Caki2 (cell line): ENCODE measurements at regions not wholly inside any gene's neighbourhood (a gene's known extent, or its start where the extent isn't known, plus 50 kb on each side); places are given as distances from the start of the nearest gene placed in this dataset.

Experiments
- DNase-seq: peaks from one replicate; pipeline ENCODE4 v3.0.0-alpha.2; 2015; ENCODE audit warnings: low read depth
- in situ Hi-C: cut with HindIII; loops from 2 replicates; pipeline ENCODE4 v1.10.0; 2016; ENCODE audit warnings: low sequenced_read_pairs, low pct_unique_long_range_greater_than_20kb, mixed read lengths

DNA sequence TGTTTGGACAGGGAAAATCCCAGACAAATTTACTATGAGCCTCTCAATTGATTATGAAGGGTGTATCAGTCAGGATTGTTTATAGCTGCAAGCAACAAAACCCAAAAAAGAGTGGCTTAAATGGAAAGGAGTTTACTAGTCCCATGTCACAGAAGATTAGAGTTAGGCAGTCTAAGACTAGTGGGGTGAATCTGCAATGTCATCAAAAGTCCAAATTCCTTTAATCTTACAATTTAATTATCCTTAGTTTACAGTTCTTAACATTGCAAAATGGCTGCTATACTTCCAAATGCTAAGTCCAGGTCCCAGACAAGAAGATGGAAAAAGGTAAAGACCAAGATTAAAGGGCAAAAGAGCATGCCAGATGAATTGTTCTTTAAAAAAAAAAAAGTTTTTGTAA is 143.6 kb downstream of the CD47 start:
- in situ Hi-C loops = no loop called here
- DNase-seq = no peak

DNA sequence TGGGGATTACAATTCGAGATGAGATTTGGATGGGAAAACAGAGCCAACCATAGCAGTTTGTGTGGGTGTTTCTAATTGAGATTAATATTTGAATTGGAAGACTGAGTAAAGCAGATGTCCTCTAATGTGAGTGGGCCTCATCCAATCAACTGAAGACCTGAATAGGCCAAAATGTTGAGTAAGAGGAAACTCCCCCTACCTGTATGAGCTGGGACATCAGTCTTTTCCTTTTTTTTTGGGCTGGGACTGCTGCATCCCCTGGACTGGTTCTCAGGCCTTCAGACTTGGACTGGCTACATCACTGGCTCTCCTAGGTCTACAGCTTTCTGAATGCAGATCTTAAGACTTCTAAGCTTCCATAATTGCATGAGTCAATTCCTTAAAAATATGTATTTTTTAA is 144.1 kb downstream of the CD47 start:
- in situ Hi-C loops = no loop called here
- DNase-seq = no peak

DNA sequence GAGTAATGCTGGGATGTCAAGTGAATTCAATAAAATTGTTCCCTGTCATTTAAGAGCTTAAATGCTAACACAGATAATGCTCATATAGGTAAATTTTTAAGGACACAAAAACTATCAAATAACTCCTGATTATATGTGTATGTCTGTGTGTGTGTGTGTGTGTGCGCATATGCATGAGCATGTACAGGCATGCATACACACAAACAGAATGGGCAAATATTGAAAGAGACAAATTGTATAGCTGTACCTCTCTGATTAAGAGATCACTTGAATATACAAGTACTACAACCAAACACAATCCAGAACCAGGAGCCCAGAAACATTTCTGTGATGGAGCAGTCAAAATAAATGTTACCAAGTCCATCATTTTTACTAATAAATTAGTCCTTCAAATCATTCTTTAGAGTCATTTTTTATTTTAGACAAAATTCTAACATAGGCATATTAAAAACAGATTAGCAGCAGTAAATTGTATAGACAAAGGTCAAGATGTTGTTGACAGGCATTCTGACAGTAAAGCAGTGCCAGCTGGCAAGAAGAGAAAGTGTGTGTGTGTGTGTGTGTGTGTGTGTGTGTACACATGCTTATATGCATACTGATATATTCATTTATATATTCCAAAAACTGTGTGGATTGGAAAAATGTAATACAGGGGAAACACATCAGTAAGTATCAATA is 145.3 kb downstream of the CD47 start:
- in situ Hi-C loops = no loop called here
- DNase-seq = no peak

DNA sequence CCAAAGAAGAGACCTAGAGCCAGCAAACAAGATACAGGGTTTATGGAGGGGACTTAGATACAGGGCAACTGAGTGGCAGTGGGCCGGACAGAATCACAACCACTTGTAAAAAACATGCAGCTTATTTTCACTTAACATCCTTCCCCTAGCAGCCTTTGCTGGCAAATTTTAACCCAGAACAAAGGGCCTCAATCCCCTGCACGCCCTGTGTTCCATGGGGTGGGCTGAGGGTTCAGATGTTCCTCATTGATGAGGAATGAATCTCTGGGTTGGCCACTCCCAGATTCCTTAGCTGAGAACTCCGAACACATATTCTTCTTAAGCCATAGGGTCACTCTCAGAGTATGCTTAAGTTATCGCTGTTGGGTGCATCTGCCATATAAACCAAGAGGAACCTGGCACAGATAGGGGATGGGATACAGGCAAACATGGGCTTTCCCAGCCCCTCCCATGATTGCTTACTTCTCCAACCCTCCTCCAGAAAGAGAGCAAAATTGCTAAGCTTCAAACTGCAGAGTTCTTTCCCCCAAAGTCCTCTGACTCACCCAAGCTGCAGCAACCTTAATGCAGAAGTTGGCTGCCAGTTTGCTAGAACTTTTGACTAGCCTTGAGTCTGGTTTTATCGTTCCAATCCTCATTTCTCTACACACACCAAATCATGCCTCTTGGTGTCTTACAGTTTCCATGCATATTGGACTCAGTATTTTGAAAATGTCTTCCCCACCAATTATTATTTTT is 146.9 kb downstream of the CD47 start:
- no peak for DNase-seq
- in situ Hi-C loops = no loop called here

DNA sequence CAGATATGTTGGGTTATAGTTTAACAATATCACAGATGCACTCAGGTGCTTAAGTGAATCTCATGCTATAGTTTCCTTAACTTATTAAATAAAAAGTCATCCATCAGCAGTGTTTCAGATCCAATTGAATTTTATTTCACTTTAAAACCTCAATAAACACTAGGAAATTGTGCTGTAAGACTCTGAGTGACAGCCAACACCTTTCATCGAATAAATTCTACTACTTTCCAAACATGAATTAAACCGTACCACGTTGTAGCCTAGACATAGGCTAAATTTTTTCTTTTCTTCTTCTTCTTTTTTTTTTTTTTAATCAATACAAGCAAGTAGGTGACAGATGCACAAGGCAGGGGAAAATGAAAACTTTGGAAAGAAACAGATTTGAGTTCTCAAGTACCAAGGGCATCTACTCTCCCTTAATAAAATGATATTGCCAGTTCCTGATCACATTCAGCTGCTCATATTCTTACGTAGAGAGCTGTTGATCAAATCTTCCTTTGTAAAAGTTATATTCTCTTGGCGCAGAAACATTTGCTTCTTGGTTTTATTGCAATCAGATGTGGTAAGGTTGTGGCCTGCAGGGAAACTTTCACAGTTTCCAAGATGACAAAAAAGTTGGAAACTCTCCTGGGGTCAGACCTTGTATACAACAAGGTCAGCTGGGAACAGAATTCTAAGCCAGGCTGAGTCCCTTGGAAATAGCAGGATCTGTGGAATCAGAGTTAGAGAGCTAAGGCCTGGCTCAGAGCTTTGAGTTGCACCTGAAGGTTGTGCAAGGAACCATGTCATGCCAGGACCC is 147.7 kb downstream of the CD47 start:
- no peak for DNase-seq
- in situ Hi-C loops = no loop called here

DNA sequence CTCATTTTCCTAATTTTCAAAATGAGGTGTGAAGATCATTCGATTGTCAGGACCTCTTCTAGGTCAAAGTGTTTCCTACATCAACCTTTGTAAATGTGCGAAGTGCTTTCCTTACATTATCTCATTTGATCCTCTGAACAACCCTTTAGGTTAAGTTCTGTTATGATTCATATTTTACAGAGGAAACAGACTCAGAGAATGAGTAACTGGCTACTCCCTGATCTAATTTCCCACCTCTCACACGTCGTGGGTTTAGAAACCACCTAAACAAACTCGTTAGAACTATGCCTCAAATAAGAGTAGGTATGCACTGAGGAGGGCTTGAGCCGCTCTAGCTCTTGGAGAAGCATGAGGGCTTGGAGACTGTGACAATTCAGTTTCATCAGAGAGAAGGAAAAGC is 148.6 kb downstream of the CD47 start:
- in situ Hi-C loops = no loop called here

DNA sequence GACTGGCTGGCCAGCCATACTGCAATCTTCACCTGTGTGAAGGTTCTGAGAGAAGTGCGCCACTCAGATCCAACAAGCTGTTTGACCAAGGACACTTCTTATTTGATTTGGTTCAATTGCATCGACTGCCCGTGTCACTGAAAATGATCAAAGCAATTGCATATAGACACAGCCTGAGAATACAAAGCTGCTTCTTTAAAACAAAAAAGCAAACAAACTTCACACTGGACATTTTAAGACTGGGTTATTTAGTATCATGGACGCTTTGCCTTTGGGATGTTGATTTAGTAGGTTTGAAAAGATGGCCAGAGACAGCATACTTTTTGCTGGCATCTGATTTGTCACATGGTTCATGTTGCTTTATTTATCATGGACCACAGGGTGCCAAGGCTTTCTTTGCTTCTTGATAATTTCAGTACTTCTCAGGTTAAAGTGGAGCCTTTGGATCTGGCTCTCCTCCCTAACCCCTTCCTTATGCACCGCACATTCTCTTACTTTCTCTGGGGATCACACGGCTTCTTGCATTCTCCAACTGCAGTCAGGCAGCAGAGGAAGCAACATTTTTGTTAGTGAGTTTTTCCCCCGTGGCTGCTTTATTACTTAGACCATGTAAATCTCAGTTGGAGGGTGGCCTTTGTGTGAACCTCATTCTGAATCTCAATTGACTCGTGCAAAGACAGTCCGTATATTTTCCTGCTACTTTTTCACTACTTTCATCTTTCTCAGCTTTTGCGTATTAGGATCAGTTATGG is 151.0 kb downstream of the CD47 start:
- in situ Hi-C loops = no loop called here
- no peak for DNase-seq

More for the DNA sequence above, 148.6 kb downstream of the CD47 start:
- DNase-seq = no peak

DNA sequence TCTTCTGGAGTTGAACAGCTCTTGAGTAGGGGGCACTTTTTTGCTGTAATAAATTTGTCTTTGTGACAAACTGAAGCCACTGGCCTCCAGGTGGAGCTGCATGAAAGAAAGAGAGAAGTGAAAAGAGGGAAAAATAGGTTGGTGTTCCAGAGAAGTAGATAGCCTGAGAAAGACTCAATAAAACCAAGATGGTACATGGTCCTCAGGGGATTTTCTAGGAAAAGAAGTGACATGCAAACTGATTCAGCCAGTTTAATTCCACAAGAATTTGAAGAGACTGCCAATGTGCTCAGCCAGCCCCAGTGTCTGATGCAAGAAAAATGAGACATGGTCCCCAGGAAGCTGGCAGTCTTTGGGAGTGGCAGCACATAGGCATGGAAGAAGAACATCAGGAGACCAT is 152.7 kb downstream of the CD47 start:
- DNase-seq = peak; percentile 47
- in situ Hi-C loops = no loop called here

DNA sequence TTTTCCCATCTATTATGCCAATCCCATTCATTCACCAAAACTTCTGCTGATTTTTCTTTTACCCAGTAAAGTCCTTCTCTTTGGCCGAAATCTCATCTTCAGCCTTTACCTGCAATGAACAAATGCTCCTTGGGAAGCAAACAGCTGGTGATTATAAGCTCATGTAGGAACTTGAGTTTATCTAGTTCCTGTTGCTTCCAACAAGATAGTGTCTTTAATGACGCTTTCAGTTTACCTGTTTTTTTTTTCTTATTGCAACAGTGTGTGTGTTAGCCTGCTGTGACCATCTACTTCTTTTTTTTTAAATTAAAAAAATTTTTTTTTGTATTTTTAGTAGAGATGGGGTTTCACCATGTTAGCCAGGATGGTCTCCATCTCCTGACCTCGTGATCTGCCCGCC is 156.0 kb downstream of the CD47 start:
- in situ Hi-C loops = no loop called here
- DNase-seq = no peak

DNA sequence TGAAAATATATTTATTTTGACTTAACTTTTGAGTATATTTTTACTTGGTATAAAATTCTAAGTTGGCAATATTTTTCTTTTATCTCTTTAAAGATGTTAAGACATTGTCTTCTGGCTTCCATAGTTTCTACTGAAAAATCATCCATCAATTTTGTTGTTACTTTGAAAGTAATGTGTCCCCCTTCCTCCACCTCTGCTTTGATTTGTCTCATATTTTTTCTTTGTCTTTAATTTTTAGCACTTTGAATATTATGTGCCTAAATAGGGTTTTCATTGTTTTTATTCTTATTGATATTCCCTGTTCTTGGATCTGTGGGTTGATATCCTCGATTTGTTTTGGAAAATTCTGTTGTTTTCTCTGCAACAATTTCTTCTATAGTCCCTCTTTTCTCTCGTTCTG is 157.4 kb downstream of the CD47 start:
- in situ Hi-C loops = no loop called here
- DNase-seq = no peak

DNA sequence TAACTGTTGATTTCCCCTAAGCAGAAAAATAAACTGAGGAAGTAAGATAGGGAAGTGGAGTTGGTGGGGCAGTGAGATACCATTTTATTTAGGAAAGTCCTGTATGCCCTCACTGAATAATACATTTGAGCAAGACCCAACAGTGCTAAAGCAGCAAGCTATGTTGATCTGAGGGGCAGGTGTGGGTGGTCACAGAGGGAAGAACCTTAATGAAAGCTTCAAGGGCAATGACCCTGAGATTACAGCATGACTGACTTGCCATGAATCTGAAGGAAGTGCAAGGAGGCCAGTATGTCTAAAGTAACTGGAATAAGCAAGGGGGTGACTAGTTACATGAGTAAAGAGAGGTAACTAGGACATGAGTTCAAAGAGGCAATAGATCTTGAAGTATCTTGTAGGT is 159.5 kb downstream of the CD47 start:
- in situ Hi-C loops = no loop called here

DNA sequence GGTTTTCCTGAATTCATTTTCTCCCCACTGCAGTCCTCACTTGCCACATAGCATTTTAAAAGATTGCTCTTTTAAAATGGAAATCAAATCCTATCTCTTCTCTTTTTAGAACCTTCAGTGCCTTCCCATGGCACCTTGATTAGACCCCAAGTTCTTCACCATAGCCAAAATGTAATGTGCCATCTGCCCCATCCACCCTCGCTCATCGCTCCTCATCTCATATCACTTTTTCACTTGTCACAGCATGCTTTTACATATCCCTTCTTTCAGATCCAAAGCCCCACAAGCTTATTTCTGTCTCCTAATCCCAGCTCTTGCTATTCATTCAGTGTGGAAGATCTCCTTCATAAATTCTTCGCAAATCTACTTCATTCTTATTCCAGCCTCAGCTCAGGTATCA is 161.7 kb downstream of the CD47 start:
- in situ Hi-C loops = no loop called here
- no peak for DNase-seq

More for the DNA sequence above, 159.5 kb downstream of the CD47 start:
- no peak for DNase-seq

DNA sequence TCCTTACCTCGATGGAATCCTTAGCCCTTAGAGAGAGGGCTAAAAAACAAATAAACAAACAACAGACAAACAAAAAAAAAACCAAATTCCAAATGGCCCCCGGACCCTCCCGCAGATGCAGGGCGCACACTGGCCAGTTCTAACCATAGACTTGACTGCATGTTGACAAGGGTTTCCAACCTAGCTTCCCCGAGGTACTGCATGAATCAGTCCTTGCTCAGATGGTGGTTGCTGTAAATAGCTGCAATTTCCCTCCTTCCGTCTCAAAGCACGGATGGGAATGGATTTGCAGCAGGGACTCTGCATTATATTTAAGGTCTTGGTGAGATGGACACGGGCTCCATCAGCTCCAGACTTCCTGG is 162.8 kb downstream of the CD47 start:
- DNase-seq = peak; percentile 18
- in situ Hi-C loops = no loop called here

DNA sequence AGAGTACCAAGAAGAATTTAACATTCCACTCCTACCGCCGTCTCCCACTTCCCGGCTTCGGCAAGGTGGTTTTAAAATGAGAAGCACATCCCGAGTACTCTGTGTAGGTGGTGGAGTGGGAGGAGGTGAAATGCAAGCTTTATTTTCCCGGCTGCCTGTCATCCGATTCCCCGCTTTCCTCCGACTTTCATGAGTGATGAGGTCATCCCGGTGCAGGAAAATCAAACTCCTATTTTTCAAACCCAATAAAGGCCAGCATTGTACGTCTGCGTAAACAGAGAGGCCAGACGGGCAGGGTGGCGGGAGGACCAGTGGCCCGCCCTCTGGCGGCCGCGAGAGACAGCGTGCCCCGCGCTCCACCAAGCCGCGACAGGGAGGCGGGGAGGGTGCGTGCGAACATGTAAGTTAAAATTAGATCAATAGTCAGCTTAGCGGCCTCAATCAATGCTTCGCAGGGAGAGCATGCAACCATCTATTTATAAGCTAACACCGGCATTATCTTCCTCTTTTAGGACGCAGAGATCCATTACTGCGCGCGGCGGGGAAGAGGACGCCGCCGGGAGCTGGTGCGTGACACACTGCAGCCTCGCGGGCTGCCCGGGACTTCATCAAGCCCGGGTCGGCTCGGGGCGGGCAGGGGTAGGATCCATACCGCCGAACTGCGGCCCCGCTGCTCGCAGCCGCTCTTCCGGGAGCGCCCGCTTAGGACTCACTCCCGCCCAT is 163.3 kb downstream of the CD47 start:
- DNase-seq = peak; percentile 63
- in situ Hi-C loops = no loop called here

DNA sequence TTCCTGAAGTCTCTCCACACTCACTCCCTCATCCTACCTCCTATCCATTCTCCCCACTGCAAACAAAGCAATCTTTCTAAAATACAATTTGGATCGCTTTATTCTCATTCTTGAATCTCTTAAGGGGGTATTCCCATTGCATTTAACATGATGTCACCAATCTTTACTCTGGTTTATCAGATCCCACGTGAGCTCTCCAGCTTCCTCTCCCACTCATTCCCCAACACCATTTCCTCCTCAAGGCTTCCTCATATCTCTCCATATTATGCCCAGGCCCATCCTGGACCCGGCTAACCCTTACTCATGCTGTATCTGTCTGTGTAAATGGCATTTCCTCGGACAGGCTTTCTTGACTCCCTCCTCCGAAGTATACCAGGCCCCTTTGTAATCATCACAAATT is 165.0 kb downstream of the CD47 start:
- in situ Hi-C loops = no loop called here
- no peak for DNase-seq

DNA sequence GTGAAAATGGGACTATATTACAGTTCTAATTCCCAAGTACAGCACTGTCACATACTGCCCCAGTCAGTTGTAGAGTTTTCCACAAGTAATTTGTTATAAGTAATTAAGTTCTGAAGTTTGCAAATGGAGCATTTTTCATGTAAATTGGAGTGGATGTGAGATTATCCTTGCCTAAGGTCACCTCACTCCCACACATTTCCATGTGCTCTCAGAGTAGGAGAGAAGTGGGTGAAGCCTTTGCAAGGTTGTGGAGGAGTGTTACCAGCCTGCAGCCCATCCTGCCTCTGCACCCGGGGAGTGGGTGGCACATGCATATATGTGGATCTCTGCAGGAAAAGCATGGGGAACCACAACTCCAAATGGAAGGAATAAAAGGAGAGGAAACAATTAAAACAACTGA is 169.8 kb downstream of the CD47 start:
- no peak for DNase-seq
- in situ Hi-C loops = no loop called here

DNA sequence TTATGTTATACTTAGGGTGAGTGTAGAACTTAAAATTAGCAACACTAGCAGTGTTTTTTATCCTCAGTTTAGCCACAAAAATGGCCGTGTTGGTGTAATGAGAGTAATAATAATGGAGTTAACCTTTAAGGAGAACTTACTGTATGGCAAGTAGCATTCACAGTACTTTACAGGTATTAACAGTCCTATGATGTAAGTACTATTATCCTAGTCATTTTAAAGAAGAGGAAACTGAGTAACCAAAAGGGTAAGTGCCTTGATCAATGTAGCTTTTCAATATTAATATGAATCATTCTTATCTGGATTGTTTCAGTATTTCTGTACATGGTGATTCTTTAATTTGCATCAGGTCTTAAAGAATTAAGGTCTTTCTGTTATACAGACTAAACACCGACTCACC is 170.3 kb downstream of the CD47 start:
- in situ Hi-C loops = no loop called here
- DNase-seq = no peak

DNA sequence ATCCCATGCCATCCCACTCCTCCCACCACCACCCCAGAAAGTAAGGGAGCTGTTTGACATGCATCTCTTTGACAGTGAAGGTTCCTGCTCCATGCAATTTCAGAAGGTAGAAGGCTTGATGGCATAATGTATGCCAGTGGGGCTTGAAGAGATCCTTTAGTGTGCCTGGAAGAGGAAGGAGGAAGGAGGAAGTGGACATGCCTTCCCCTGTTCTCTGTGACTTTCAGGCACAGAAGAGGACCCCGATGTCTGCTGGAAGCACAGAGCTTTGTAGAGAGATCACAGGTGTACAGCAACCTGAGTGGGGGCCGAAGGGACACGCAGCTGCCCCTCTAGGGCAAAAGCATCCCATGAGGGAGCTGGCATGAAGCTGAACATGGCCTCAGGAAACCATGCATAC is 171.6 kb downstream of the CD47 start:
- DNase-seq = no peak
- in situ Hi-C loops = no loop called here
